Bronchial epithelial cell (primary cell): ENCODE measurements at regions not wholly inside any gene's neighbourhood (a gene's known extent, or its start where the extent isn't known, plus 50 kb on each side); places are given as distances from the start of the nearest gene placed in this dataset.

ENCODE experiments used
- DNase-seq: peaks from one replicate; pipeline ENCODE4 v3.0.0-alpha.2; 2010; ENCODE audit warnings: low read depth
- FAIRE-seq: peaks from 2 replicates; lab custom pipeline; 2011; peaks lifted over from hg19 to GRCh38; lab: Jason Lieb, UNC
- H3K27me3 ChIP-seq: 2 replicates; pipeline ENCODE4 v1.5.1; 2011; ENCODE audit warnings: low read length; ENCODE audit not compliant: control insufficient read depth, insufficient read depth
- H3K36me3 ChIP-seq: 2 replicates; pipeline ENCODE4 v1.5.1; 2011; ENCODE audit warnings: low read length; ENCODE audit not compliant: control insufficient read depth, insufficient read depth
- H3K4me3 ChIP-seq: 2 replicates; pipeline ENCODE4 v1.5.1; 2011; ENCODE audit warnings: mild to moderate bottlenecking, low read depth, low read length, control low read depth
- CTCF ChIP-seq: IDR thresholded peaks from 2 replicates; pipeline ENCODE4 v1.5.1; 2011; ENCODE audit warnings: mild to moderate bottlenecking, moderate library complexity, low read length, control low read depth, inconsistent platforms; ENCODE audit not compliant: insufficient read depth, severe bottlenecking

- DNase-seq, result no peak
- Histone ChIP-seq H3K27me3 (no peaks in the 10 kb centered on the region), H3K4me3 (no peak overlapping the region), H3K36me3 (no peaks in the 10 kb centered on the region)
- FAIRE-seq, result no peak
- no peak for TF ChIP-seq CTCF
Observed at GRCh38 chr1:213884942-213885341, 102.8 kb upstream of the PROX1 start.

- no peaks in the 10 kb centered on the region for H3K36me3 ChIP-seq
- no peaks in the 10 kb centered on the region for H3K27me3 ChIP-seq
- TF ChIP-seq CTCF, result no peak
- no peak overlapping the region for H3K4me3 ChIP-seq
- DNase-seq, result no peak
- no peak for FAIRE-seq
Observed at GRCh38 chr1:213887842-213888241, 99.9 kb upstream of the PROX1 start.

- Histone ChIP-seq H3K36me3 (no peaks in the 10 kb centered on the region), H3K4me3 (no peak overlapping the region), H3K27me3 (no peaks in the 10 kb centered on the region)
- no peak for DNase-seq
- no peak for FAIRE-seq
- no peak for TF ChIP-seq CTCF
Observed at GRCh38 chr1:213891989-213892902, 95.5 kb upstream of the PROX1 start.

- no peaks in the 10 kb centered on the region for H3K27me3 ChIP-seq
- DNase-seq, result no peak
- no peak for TF ChIP-seq CTCF
- H3K4me3 ChIP-seq, result no peak overlapping the region
- no peak for FAIRE-seq
- H3K36me3 ChIP-seq, result no peaks in the 10 kb centered on the region
Observed at GRCh38 chr1:213898684-213899083, 89.1 kb upstream of the PROX1 start.

- TF ChIP-seq CTCF, result no peak
- FAIRE-seq, result no peak
- Histone ChIP-seq H3K27me3 (no peaks in the 10 kb centered on the region), H3K4me3 (no peak overlapping the region), H3K36me3 (no peaks in the 10 kb centered on the region)
- DNase-seq, result no peak
Observed at GRCh38 chr1:213899413-213899812, 88.4 kb upstream of the PROX1 start.

- no peak for DNase-seq
- TF ChIP-seq CTCF, result no peak
- FAIRE-seq, result no peak
- Histone ChIP-seq H3K27me3 (no peaks in the 10 kb centered on the region), H3K4me3 (no peak overlapping the region), H3K36me3 (no peaks in the 10 kb centered on the region)
Observed at GRCh38 chr1:213905344-213905743, 82.4 kb upstream of the PROX1 start.
